Liver (tissue), 8 donors: ENCODE measurements at regions not wholly inside any gene's neighbourhood (a gene's known extent, or its start where the extent isn't known, plus 50 kb on each side); places are given as distances from the start of the nearest gene placed in this dataset.

Experiments used
- DNase-seq: peaks from one replicate; pipeline ENCODE4 v3.0.0-alpha.2; 2017; ENCODE audit warnings: low spot score
- H3K27ac ChIP-seq, 2 donors: one replicate each; pipeline ENCODE4 v1.7.0; 2013; ENCODE audit warnings: inconsistent platforms in 2 of 2, low read length in 2 of 2, control low read depth in 1 of 2, low read depth in 1 of 2, mild to moderate bottlenecking in 1 of 2
- H3K27me3 ChIP-seq, 4 donors: one replicate each; pipeline versions ENCODE4 v1.6.1 to v1.7.0; 2013; ENCODE audit warnings: low read length in 3 of 4, inconsistent platforms in 1 of 4, mild to moderate bottlenecking in 1 of 4, moderate library complexity in 1 of 4; ENCODE audit not compliant: control insufficient read depth in 4 of 4, insufficient read depth in 4 of 4
- H3K36me3 ChIP-seq, 4 donors: one replicate each; pipeline versions ENCODE4 v1.6.1 to v1.7.0; 2013; ENCODE audit warnings: low read length in 3 of 4, mild to moderate bottlenecking in 3 of 4, low read depth in 1 of 4, moderate library complexity in 1 of 4; ENCODE audit not compliant: control insufficient read depth in 4 of 4, insufficient read depth in 3 of 4
- H3K4me1 ChIP-seq, 4 donors: one replicate each; pipeline versions ENCODE4 v1.6.1 to v1.7.0; 2013; ENCODE audit warnings: low read length in 3 of 4, mild to moderate bottlenecking in 3 of 4, moderate library complexity in 1 of 4; ENCODE audit not compliant: control insufficient read depth in 4 of 4, insufficient read depth in 4 of 4
- H3K4me3 ChIP-seq, 3 donors: one replicate each; pipeline versions ENCODE4 v1.6.1 to v1.7.0; 2013; ENCODE audit warnings: low read length in 3 of 3, control low read depth in 1 of 3, low read depth in 1 of 3, mild to moderate bottlenecking in 1 of 3
- H3K9ac ChIP-seq, 2 donors: one replicate each; pipeline ENCODE4 v1.7.0; 2013; ENCODE audit warnings: low read length in 2 of 2, mild to moderate bottlenecking in 2 of 2, moderate library complexity in 2 of 2, control low read depth in 1 of 2, low read depth in 1 of 2
- H3K9me3 ChIP-seq, 4 donors: one replicate each; pipeline versions ENCODE4 v1.6.1 to v1.7.0; 2013; ENCODE audit warnings: low read length in 3 of 4; ENCODE audit not compliant: control insufficient read depth in 4 of 4
- ATF3 ChIP-seq: IDR thresholded peaks from 2 replicates; pipeline ENCODE4 v1.6.1; 2016; ENCODE audit warnings: antibody characterized with exemption
- CTCF ChIP-seq: fragments of 150-350 bp; IDR thresholded peaks from 2 replicates; pipeline ENCODE4 v1.5.1; 2017; ENCODE audit warnings: improper control_type of control experiment, low read depth, low read length; ENCODE audit not compliant: missing input control
- EGR1 ChIP-seq, 2 donors: IDR thresholded peaks; 2 replicates each; pipeline ENCODE4 v1.6.1; 2016 to 2018; ENCODE audit warnings: antibody characterized with exemption in 2 of 2, low read depth in 2 of 2
- FOXA1 ChIP-seq: IDR thresholded peaks from 2 replicates; pipeline ENCODE4 v1.6.1; 2016; ENCODE audit warnings: antibody characterized with exemption
- FOXA2 ChIP-seq: IDR thresholded peaks from 2 replicates; pipeline ENCODE4 v1.6.1; 2016; ENCODE audit warnings: antibody characterized with exemption
- GABPA ChIP-seq, 2 donors: IDR thresholded peaks in 1 of 2; conservative IDR thresholded peaks in 1 of 2; 2 replicates each; pipeline ENCODE4 v1.6.1; 2016; ENCODE audit warnings: antibody characterized with exemption in 2 of 2, mild to moderate bottlenecking in 1 of 2, moderate library complexity in 1 of 2
- HNF4A ChIP-seq, 2 donors: conservative IDR thresholded peaks; 2 replicates each; pipeline ENCODE4 v1.6.1; 2016; ENCODE audit warnings: antibody characterized with exemption in 2 of 2, mild to moderate bottlenecking in 2 of 2
- HNF4G ChIP-seq: IDR thresholded peaks from 2 replicates; pipeline ENCODE4 v1.6.1; 2016; ENCODE audit warnings: antibody characterized with exemption
- JUND ChIP-seq, 2 donors: IDR thresholded peaks; 2 replicates each; pipeline ENCODE4 v1.6.1; 2016; ENCODE audit warnings: antibody characterized with exemption in 2 of 2
- NR2F2 ChIP-seq: IDR thresholded peaks from 2 replicates; pipeline ENCODE4 v1.6.1; 2016; ENCODE audit warnings: antibody characterized with exemption
- RAD21 ChIP-seq, 2 donors: IDR thresholded peaks; 2 replicates each; pipeline ENCODE4 v1.6.1; 2016; ENCODE audit warnings: antibody characterized with exemption in 2 of 2, mild to moderate bottlenecking in 2 of 2
- REST ChIP-seq: IDR thresholded peaks from 2 replicates; pipeline ENCODE4 v1.6.1; 2016; ENCODE audit warnings: antibody characterized with exemption, mild to moderate bottlenecking
- RXRA ChIP-seq, 2 donors: IDR thresholded peaks; 2 replicates each; pipeline ENCODE4 v1.6.1; 2017 to 2018; ENCODE audit warnings: antibody characterized with exemption in 2 of 2, mild to moderate bottlenecking in 1 of 2
- TAF1 ChIP-seq: conservative IDR thresholded peaks from 2 replicates; pipeline ENCODE4 v1.6.1; 2016; ENCODE audit warnings: antibody characterized with exemption, mild to moderate bottlenecking
- ZBTB33 ChIP-seq: IDR thresholded peaks from 2 replicates; pipeline ENCODE4 v1.6.1; 2016; ENCODE audit warnings: antibody characterized with exemption
- WGBS: extraction: QIAGEN DNeasy Blood & Tissue Kit; methylation state at CpG from one replicate; pipeline ENCODE4 v1.1.7; 2013; 5-methylcytosine and 5-hydroxymethylcytosine counted together
- donor health status: healthy.
- donor health status: healthy.
- donor health status: healthy.
- donor health status: healthy.
- donor health status: healthy.

- TF ChIP-seq NR2F2 = no peak
- TF ChIP-seq TAF1 = no peak
- no peak for TF ChIP-seq RAD21 (IDR thresholded peaks at IDR 0.05)
- no peak for TF ChIP-seq GABPA (IDR thresholded peaks at IDR 0.05 in 1 of 2, conservative IDR thresholded peaks at IDR 0.05 in 1 of 2)
- TF ChIP-seq HNF4G = no peak
- TF ChIP-seq EGR1 (IDR thresholded peaks at IDR 0.05; ENCODE audit: low read depth in 2 of 2) = no peak
- no peak for TF ChIP-seq JUND (IDR thresholded peaks at IDR 0.05)
- TF ChIP-seq HNF4A (conservative IDR thresholded peaks at IDR 0.05) = no peak
- TF ChIP-seq ZBTB33 = no peak
- no peak for TF ChIP-seq FOXA2
- no peak for TF ChIP-seq ATF3
- TF ChIP-seq CTCF = no peak
- TF ChIP-seq REST = no peak
- TF ChIP-seq FOXA1 = no peak
- TF ChIP-seq RXRA (IDR thresholded peaks at IDR 0.05) = no peak
- Histone ChIP-seq H3K4me1 (no peaks in the 10 kb centered on the region), H3K27ac (no peak overlapping the region), H3K9me3 (no peaks in the 10 kb centered on the region), H3K36me3 (no peaks in the 10 kb centered on the region), H3K9ac (no peak overlapping the region), H3K4me3 (no peak overlapping the region), H3K27me3 (no peaks in the 10 kb centered on the region)
- WGBS = 28% methylated on average over 2 of the region's 2 CpGs
- DNase-seq = no peak
Observed at GRCh38 chr4:63717384-63717783, 691.9 kb downstream of the TECRL start.

GRCh38 chr4:63708661-63709060 is 700.6 kb downstream of the TECRL start:
- Histone ChIP-seq H3K27ac (no peak overlapping the region), H3K9ac (no peak overlapping the region), H3K4me3 (no peak overlapping the region), H3K36me3 (no peaks in the 10 kb centered on the region), H3K27me3 (no peaks in the 10 kb centered on the region), H3K4me1 (no peaks in the 10 kb centered on the region), H3K9me3 (no peaks in the 10 kb centered on the region)
- TF ChIP-seq REST (no peak), TAF1 (no peak)
- 43% methylated on average over 2 of the region's 2 CpGs for WGBS
- DNase-seq = no peak
